PC-3 (cell line): ENCODE measurements at regions not wholly inside any gene's neighbourhood (a gene's known extent, or its start where the extent isn't known, plus 50 kb on each side); places are given as distances from the start of the nearest gene placed in this dataset.
A peak's percentile ranks its signal among the peaks of the same experiment; 100 is the strongest.

Experiments used
- ATAC-seq: fragments of 200-7000 bp; cut with Tn5 transposase; 2 replicates; pipeline ENCODE4 v1.9.1; 2020; ENCODE audit warnings: mild to moderate bottlenecking, moderate library complexity
- BruUV-seq: library from RNA; stranded (reverse); fragments of 400-500 nt; replicated peaks from 2 replicates; lab custom pipeline; 2021; lab: Mats Ljungman, UMichigan
- CTCF ChIA-PET: fragments of 300-600 bp; sonication (Branson Sonifier 250); formaldehyde crosslinking; loops from one replicate; lab custom pipeline; 2022; ENCODE audit warnings: antibody characterized with exemption; lab: Charles Lee
- POLR2A ChIA-PET: fragments of 300-600 bp; sonication (Branson Sonifier 250); formaldehyde crosslinking; loops from one replicate; lab custom pipeline; 2022; ENCODE audit warnings: antibody characterized with exemption; ENCODE audit not compliant: unreplicated experiment; lab: Charles Lee
- DNase-seq: peaks from one replicate; pipeline ENCODE4 v3.0.0-alpha.2; 2015
- H2AFZ ChIP-seq: fragments of 300-600 bp; sonication (generic); 2 replicates; pipeline ENCODE4 v1.6.0; 2016; ENCODE audit warnings: antibody characterized with exemption, low read length
- H3F3A ChIP-seq: fragments of 300-600 bp; sonication (generic); one replicate; pipeline ENCODE4 v1.6.0; 2017; ENCODE audit warnings: antibody characterized with exemption, low read length, control low read depth, mild to moderate bottlenecking; ENCODE audit not compliant: unreplicated experiment
- H3K27ac ChIP-seq: fragments of 300-600 bp; sonication (generic); 2 replicates; pipeline ENCODE4 v1.5.1; 2016; ENCODE audit warnings: mild to moderate bottlenecking, low read length
- H3K27me3 ChIP-seq: fragments of 300-600 bp; sonication (generic); 2 replicates; pipeline ENCODE4 v1.6.1; 2016; ENCODE audit warnings: low read length, mixed read lengths
- H3K36me3 ChIP-seq: fragments of 300-600 bp; sonication (generic); 2 replicates; pipeline ENCODE4 v1.6.1; 2016; ENCODE audit warnings: low read depth, mixed run types, low read length, mixed read lengths
- H3K4me1 ChIP-seq: fragments of 300-600 bp; sonication (generic); 2 replicates; pipeline ENCODE4 v1.5.1; 2016; ENCODE audit warnings: low read length; ENCODE audit not compliant: insufficient read depth
- H3K4me2 ChIP-seq: fragments of 300-600 bp; sonication (generic); 2 replicates; pipeline ENCODE4 v1.6.0; 2016; ENCODE audit warnings: low read length
- H3K4me3 ChIP-seq: fragments of 300-600 bp; sonication (generic); 2 replicates; pipeline ENCODE4 v1.5.1; 2016; ENCODE audit warnings: mild to moderate bottlenecking, low read length, mixed read lengths
- H3K79me2 ChIP-seq: fragments of 300-600 bp; sonication (generic); 2 replicates; pipeline ENCODE4 v1.6.1; 2017; ENCODE audit warnings: low read length, mixed read lengths
- H3K9ac ChIP-seq: fragments of 300-600 bp; sonication (generic); 2 replicates; pipeline ENCODE4 v1.6.0; 2016; ENCODE audit warnings: mild to moderate bottlenecking, low read length
- H3K9me2 ChIP-seq: fragments of 300-600 bp; sonication (generic); replicated peaks from 2 replicates; pipeline ENCODE4 v1.6.1; 2016; ENCODE audit warnings: mixed run types, low read length, mixed read lengths
- H3K9me3 ChIP-seq: fragments of 300-600 bp; sonication (generic); 2 replicates; pipeline ENCODE4 v1.6.1; 2016; ENCODE audit warnings: low read length, mixed read lengths
- H4K20me1 ChIP-seq: fragments of 300-600 bp; sonication (generic); 2 replicates; pipeline ENCODE4 v1.6.1; 2016; ENCODE audit warnings: low read length, mixed read lengths
- CTCF ChIP-seq: fragments of 300-600 bp; sonication (generic); conservative IDR thresholded peaks from 2 replicates; pipeline ENCODE4 v1.5.1; 2017; ENCODE audit warnings: antibody characterized with exemption, low read depth, mild to moderate bottlenecking, low read length
- EZH2 ChIP-seq: fragments of 300-600 bp; sonication (generic); IDR thresholded peaks from one replicate; pipeline ENCODE4 v1.6.1; 2017; ENCODE audit warnings: antibody characterized with exemption, mild to moderate bottlenecking, low read length; ENCODE audit not compliant: unreplicated experiment
- EZH2phosphoT487 ChIP-seq: fragments of 300-600 bp; sonication (generic); IDR thresholded peaks from 2 replicates; pipeline ENCODE4 v1.6.1; 2018; ENCODE audit warnings: mild to moderate bottlenecking, antibody characterized with exemption, low read length, borderline replicate concordance
- intact Hi-C: fragments of 100-400 bp; cut with micrococcal nuclease; formaldehyde crosslinking; loops from 2 replicates; pipeline ENCODE4 v1.9.0; 2023

GRCh38 chr18:43563780-43564179 lies 286.5 kb upstream of the SYT4 start:
- ATAC-seq (peak; percentile 65), DNase-seq (peak; percentile 38)
- Histone ChIP-seq H3F3A (no peaks in the 10 kb centered on the region), H3K4me1 (no peaks in the 10 kb centered on the region), H3K27me3 (no peaks in the 10 kb centered on the region), H3K79me2 (no peaks in the 10 kb centered on the region), H3K9ac (no peak overlapping the region), H3K9me2 (no peaks in the 10 kb centered on the region), H3K4me2 (no peak overlapping the region), H3K9me3 (no peaks in the 10 kb centered on the region), H3K36me3 (no peaks in the 10 kb centered on the region), H3K4me3 (no peak overlapping the region), H4K20me1 (no peaks in the 10 kb centered on the region), H2AFZ (0 out of 2 replicates have a peak overlapping the region, but pooled peaks have one; percentile 26), H3K27ac (no peak overlapping the region)
- intact Hi-C loops: loop anchor here (1.0 to 5.0 kb wide), 4 partner anchors 291 to 1511 kb away; no protein-coding TSS in a partner anchor
- BruUV-seq: no TSS peak
- CTCF ChIA-PET: no interaction called here
- TF ChIP-seq CTCF (peak; percentile 54), EZH2 (no peak)
- POLR2A ChIA-PET: no interaction called here

GRCh38 chr18:43570593-43570992 lies 293.3 kb upstream of the SYT4 start:
- no peaks in the 10 kb centered on the region for H3K79me2 ChIP-seq
- H3F3A ChIP-seq: no peaks in the 10 kb centered on the region
- no peaks in the 10 kb centered on the region for H3K36me3 ChIP-seq
- no peaks in the 10 kb centered on the region for H4K20me1 ChIP-seq
- no peaks in the 10 kb centered on the region for H3K9me3 ChIP-seq
- DNase-seq (no peak), ATAC-seq (no peak)
- H3K27ac ChIP-seq: no peak overlapping the region
- H3K4me3 ChIP-seq: no peak overlapping the region
- POLR2A ChIA-PET: no interaction called here
- no peaks in the 10 kb centered on the region for H3K9me2 ChIP-seq
- TF ChIP-seq EZH2phosphoT487 (no peak), EZH2 (no peak), CTCF (no peak)
- H3K9ac ChIP-seq: no peak overlapping the region
- CTCF ChIA-PET: interaction anchor here (1.0 kb wide), 2 partner anchors 17 to 25 kb away, joined by 3 to 13 read pairs; no protein-coding TSS in a partner anchor
- intact Hi-C loops: loop anchor here (2.0 kb wide), 1 partner anchor 26 kb away; no protein-coding TSS in a partner anchor
- BruUV-seq: no TSS peak
- H3K4me2 ChIP-seq: no peak overlapping the region
- H3K4me1 ChIP-seq: no peaks in the 10 kb centered on the region
- H3K27me3 ChIP-seq: no peaks in the 10 kb centered on the region
- H2AFZ ChIP-seq: no peak overlapping the region

- TF ChIP-seq EZH2phosphoT487: no peak
- TF ChIP-seq CTCF: peak; percentile 65
- TF ChIP-seq EZH2: no peak
- Histone ChIP-seq H3K9me3 (no peaks in the 10 kb centered on the region), H3K79me2 (no peaks in the 10 kb centered on the region), H3K27me3 (no peaks in the 10 kb centered on the region), H3K9me2 (no peaks in the 10 kb centered on the region), H3K4me1 (no peaks in the 10 kb centered on the region), H3K27ac (no peak overlapping the region), H3F3A (no peaks in the 10 kb centered on the region), H3K4me2 (no peak overlapping the region), H3K4me3 (no peak overlapping the region), H3K9ac (no peak overlapping the region), H3K36me3 (no peaks in the 10 kb centered on the region), H2AFZ (no peak overlapping the region), H4K20me1 (no peaks in the 10 kb centered on the region)
- no peak for ATAC-seq
- peak; percentile 59 for DNase-seq
- ChIA-PET POLR2A (no interaction called here), CTCF (interaction anchor here (0.7 to 1.0 kb wide), 3 partner anchors 16 to 24 kb away, joined by 3 to 13 read pairs (median 4); no protein-coding TSS in a partner anchor)
- BruUV-seq: no TSS peak
- intact Hi-C loops: loop anchor here (1.0 to 2.0 kb wide), 2 partner anchors 16 to 26 kb away; no protein-coding TSS in a partner anchor
Measured at GRCh38 chr18:43571078-43571689, 293.9 kb upstream of the SYT4 start.
